ENCODE measurements at regions not wholly inside any gene's neighbourhood (a gene's known extent, or its start where the extent isn't known, plus 50 kb on each side); places are given as distances from the start of the nearest gene placed in this dataset.

- Histone ChIP-seq H3K36me3 (ENCODE audit: insufficient read depth, low read length) (no peaks in the 10 kb centered on the region), H3K27ac (ENCODE audit: low read depth, low read length) (no peak overlapping the region), H3K27me3 (ENCODE audit: insufficient read depth, low read length) (no peaks in the 10 kb centered on the region; the same call in 1 of the 2 replicates), H3K79me2 (ENCODE audit: control insufficient read depth, insufficient read depth, low read length, unreplicated experiment) (no peaks in the 10 kb centered on the region), H3K4me1 (ENCODE audit: control insufficient read depth, insufficient read depth, low read length, unreplicated experiment) (no peaks in the 10 kb centered on the region), H2AFZ (ENCODE audit: low read length, unreplicated experiment) (no peak overlapping the region), H3K4me3 (ENCODE audit: low read depth, low read length) (no peak overlapping the region)
Measured at GRCh38 chr18:78074400-78075020, 824.9 kb downstream of the GALR1 start.

DNA sequence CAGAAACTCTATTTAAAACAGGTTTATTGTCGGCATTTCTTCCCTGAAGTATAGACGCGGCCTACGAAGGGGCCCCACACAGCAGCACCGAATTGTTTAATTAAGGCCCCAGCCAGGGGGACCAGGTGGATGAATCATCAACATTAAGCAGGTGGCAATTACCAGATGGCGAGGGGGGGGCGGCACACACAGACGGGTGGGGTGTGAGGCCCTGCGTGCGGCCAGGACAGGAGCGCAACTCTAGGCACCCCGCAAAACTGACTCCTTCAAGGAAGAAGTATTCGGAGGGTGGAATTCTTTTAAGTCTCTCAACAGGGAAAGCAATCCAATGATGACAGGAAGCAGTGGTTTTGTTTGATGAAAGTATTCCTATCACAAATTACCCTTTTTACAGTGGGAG, 830.4 kb downstream of the GALR1 start:
- Histone ChIP-seq H3K4me1 (ENCODE audit: control insufficient read depth, insufficient read depth, low read length, unreplicated experiment) (no peaks in the 10 kb centered on the region), H3K79me2 (ENCODE audit: control insufficient read depth, insufficient read depth, low read length, unreplicated experiment) (no peaks in the 10 kb centered on the region), H3K27ac (ENCODE audit: low read depth, low read length) (no peak overlapping the region), H3K36me3 (ENCODE audit: insufficient read depth, low read length) (no peaks in the 10 kb centered on the region), H3K4me3 (ENCODE audit: low read depth, low read length) (no peak overlapping the region), H3K27me3 (ENCODE audit: insufficient read depth, low read length) (no peaks in the 10 kb centered on the region), H2AFZ (ENCODE audit: low read length, unreplicated experiment) (no peak overlapping the region)

- Histone ChIP-seq H3K36me3 (ENCODE audit: insufficient read depth, low read length) (no peaks in the 10 kb centered on the region), H3K27ac (ENCODE audit: low read depth, low read length) (no peak overlapping the region), H3K79me2 (ENCODE audit: control insufficient read depth, insufficient read depth, low read length, unreplicated experiment) (no peaks in the 10 kb centered on the region), H3K4me1 (ENCODE audit: control insufficient read depth, insufficient read depth, low read length, unreplicated experiment) (no peaks in the 10 kb centered on the region), H2AFZ (ENCODE audit: low read length, unreplicated experiment) (no peak overlapping the region), H3K4me3 (ENCODE audit: low read depth, low read length) (no peak overlapping the region), H3K27me3 (ENCODE audit: insufficient read depth, low read length) (no peaks in the 10 kb centered on the region)
Measured at GRCh38 chr18:78080761-78081160, 831.1 kb downstream of the GALR1 start.

GRCh38 chr18:78082816-78083215, 833.2 kb downstream of the GALR1 start:
- no peaks in the 10 kb centered on the region for H3K27me3 ChIP-seq (ENCODE audit: insufficient read depth, low read length)
- H3K4me3 ChIP-seq (ENCODE audit: low read depth, low read length), result no peak overlapping the region
- no peaks in the 10 kb centered on the region for H3K4me1 ChIP-seq (ENCODE audit: control insufficient read depth, insufficient read depth, low read length, unreplicated experiment)
- H3K79me2 ChIP-seq (ENCODE audit: control insufficient read depth, insufficient read depth, low read length, unreplicated experiment), result no peaks in the 10 kb centered on the region
- H2AFZ ChIP-seq (ENCODE audit: low read length, unreplicated experiment), result no peak overlapping the region
- H3K27ac ChIP-seq (ENCODE audit: low read depth, low read length), result no peak overlapping the region
- H3K36me3 ChIP-seq (ENCODE audit: insufficient read depth, low read length), result no peaks in the 10 kb centered on the region

- H2AFZ ChIP-seq (ENCODE audit: low read length, unreplicated experiment), result no peak overlapping the region
- no peaks in the 10 kb centered on the region for H3K27me3 ChIP-seq (ENCODE audit: insufficient read depth, low read length)
Measured at GRCh38 chr18:78085241-78086185, 835.9 kb downstream of the GALR1 start.

DNA sequence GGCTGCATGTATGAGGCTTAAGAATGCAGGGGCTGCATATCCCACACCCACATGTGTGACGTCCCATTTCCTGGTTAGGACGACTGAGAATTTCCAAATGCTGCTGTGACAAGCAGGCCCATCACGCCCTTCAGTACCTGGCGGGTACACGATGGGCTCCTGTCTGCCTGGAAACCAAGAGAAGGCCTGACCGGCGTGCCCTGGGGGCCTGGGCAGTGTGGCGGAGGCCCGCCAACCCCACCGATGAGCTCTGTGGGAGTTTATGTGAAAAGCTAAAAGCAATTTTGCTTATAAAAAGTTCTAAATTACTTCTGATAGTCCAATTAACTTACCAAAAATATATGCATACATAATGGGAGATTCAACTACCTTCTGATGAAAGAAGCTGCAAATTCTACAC, 837.3 kb downstream of the GALR1 start:
- no peak overlapping the region for H2AFZ ChIP-seq (ENCODE audit: low read length, unreplicated experiment)
- H3K27me3 ChIP-seq (ENCODE audit: insufficient read depth, low read length), result no peaks in the 10 kb centered on the region
- H3K4me3 ChIP-seq (ENCODE audit: low read depth, low read length), result no peak overlapping the region
- no peaks in the 10 kb centered on the region for H3K4me1 ChIP-seq (ENCODE audit: control insufficient read depth, insufficient read depth, low read length, unreplicated experiment)
- H3K27ac ChIP-seq (ENCODE audit: low read depth, low read length), result no peak overlapping the region
- no peaks in the 10 kb centered on the region for H3K79me2 ChIP-seq (ENCODE audit: control insufficient read depth, insufficient read depth, low read length, unreplicated experiment)
- H3K36me3 ChIP-seq (ENCODE audit: insufficient read depth, low read length), result no peaks in the 10 kb centered on the region

More at GRCh38 chr18:78085241-78086185, 835.9 kb downstream of the GALR1 start:
- Histone ChIP-seq H3K79me2 (ENCODE audit: control insufficient read depth, insufficient read depth, low read length, unreplicated experiment) (no peaks in the 10 kb centered on the region), H3K36me3 (ENCODE audit: insufficient read depth, low read length) (no peaks in the 10 kb centered on the region), H3K27ac (ENCODE audit: low read depth, low read length) (no peak overlapping the region), H3K4me1 (ENCODE audit: control insufficient read depth, insufficient read depth, low read length, unreplicated experiment) (no peaks in the 10 kb centered on the region), H3K4me3 (ENCODE audit: low read depth, low read length) (no peak overlapping the region)

DNA sequence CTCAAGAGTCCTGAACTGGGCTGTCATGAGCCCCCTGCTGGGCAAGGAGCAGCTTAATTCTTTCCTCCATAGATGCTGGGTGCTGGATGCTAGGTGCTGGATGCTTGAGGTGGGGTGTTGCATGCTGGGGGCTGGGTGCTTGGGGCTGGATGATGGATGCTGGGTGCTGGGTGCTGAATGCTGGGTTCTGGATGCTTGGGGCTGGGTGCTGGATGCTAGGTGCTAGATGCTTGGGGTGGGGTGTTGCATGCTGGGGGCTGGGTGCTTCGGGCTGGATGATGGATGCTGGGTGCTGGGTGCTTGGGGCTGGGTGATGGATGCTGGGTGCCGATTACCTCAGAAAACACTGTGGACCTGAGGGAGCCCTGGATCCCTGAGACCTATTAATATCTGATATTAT, 837.7 kb downstream of the GALR1 start:
- Histone ChIP-seq H3K27ac (ENCODE audit: low read depth, low read length) (no peak overlapping the region), H3K4me1 (ENCODE audit: control insufficient read depth, insufficient read depth, low read length, unreplicated experiment) (no peaks in the 10 kb centered on the region), H3K36me3 (ENCODE audit: insufficient read depth, low read length) (no peaks in the 10 kb centered on the region), H3K4me3 (ENCODE audit: low read depth, low read length) (no peak overlapping the region), H3K79me2 (ENCODE audit: control insufficient read depth, insufficient read depth, low read length, unreplicated experiment) (no peaks in the 10 kb centered on the region), H2AFZ (ENCODE audit: low read length, unreplicated experiment) (no peak overlapping the region), H3K27me3 (ENCODE audit: insufficient read depth, low read length) (no peaks in the 10 kb centered on the region)

DNA sequence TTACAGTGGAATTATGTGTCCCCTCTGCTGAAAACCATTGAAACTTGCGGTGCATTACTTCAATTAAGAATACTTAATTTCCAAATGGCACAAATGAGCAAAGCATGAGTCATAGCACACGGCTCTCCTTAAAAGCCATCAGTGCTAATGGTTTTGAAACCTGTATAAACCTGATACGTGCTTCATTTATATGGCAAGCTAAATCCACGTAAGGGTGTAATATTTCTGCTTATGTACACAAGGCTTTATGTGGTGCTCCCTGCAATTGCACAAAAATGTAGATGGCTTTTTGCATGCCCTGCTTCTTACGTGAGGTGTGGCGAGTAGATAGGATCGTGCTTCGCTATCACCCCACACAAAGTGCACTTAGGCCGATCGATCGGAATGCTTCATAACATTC, 840.9 kb downstream of the GALR1 start:
- Histone ChIP-seq H3K4me1 (ENCODE audit: control insufficient read depth, insufficient read depth, low read length, unreplicated experiment) (no peaks in the 10 kb centered on the region), H3K4me3 (ENCODE audit: low read depth, low read length) (no peak overlapping the region), H3K27me3 (ENCODE audit: insufficient read depth, low read length) (no peaks in the 10 kb centered on the region), H3K36me3 (ENCODE audit: insufficient read depth, low read length) (no peaks in the 10 kb centered on the region), H2AFZ (ENCODE audit: low read length, unreplicated experiment) (no peak overlapping the region), H3K79me2 (ENCODE audit: control insufficient read depth, insufficient read depth, low read length, unreplicated experiment) (no peaks in the 10 kb centered on the region), H3K27ac (ENCODE audit: low read depth, low read length) (no peak overlapping the region)

GRCh38 chr18:78092901-78093300, 843.3 kb downstream of the GALR1 start:
- H3K79me2 ChIP-seq (ENCODE audit: control insufficient read depth, insufficient read depth, low read length, unreplicated experiment), result no peaks in the 10 kb centered on the region
- no peak overlapping the region for H3K4me3 ChIP-seq (ENCODE audit: low read depth, low read length)
- H3K4me1 ChIP-seq (ENCODE audit: control insufficient read depth, insufficient read depth, low read length, unreplicated experiment), result no peaks in the 10 kb centered on the region
- no peak overlapping the region for H2AFZ ChIP-seq (ENCODE audit: low read length, unreplicated experiment)
- H3K27me3 ChIP-seq (ENCODE audit: insufficient read depth, low read length), result no peaks in the 10 kb centered on the region
- no peaks in the 10 kb centered on the region for H3K36me3 ChIP-seq (ENCODE audit: insufficient read depth, low read length)
- H3K27ac ChIP-seq (ENCODE audit: low read depth, low read length), result no peak overlapping the region

- Histone ChIP-seq H3K27ac (ENCODE audit: low read depth, low read length) (no peak overlapping the region), H3K79me2 (ENCODE audit: control insufficient read depth, insufficient read depth, low read length, unreplicated experiment) (no peaks in the 10 kb centered on the region)
Measured at GRCh38 chr18:78099979-78100588, 850.4 kb downstream of the GALR1 start.

More at GRCh38 chr18:78099979-78100588, 850.4 kb downstream of the GALR1 start:
- Histone ChIP-seq H3K36me3 (ENCODE audit: insufficient read depth, low read length) (no peaks in the 10 kb centered on the region), H3K27me3 (ENCODE audit: insufficient read depth, low read length) (no peaks in the 10 kb centered on the region), H3K4me3 (ENCODE audit: low read depth, low read length) (no peak overlapping the region), H3K4me1 (ENCODE audit: control insufficient read depth, insufficient read depth, low read length, unreplicated experiment) (no peaks in the 10 kb centered on the region), H2AFZ (ENCODE audit: low read length, unreplicated experiment) (no peak overlapping the region)
